Skeletal muscle cell (primary cell): ENCODE measurements at regions not wholly inside any gene's neighbourhood (a gene's known extent, or its start where the extent isn't known, plus 50 kb on each side); places are given as distances from the start of the nearest gene placed in this dataset.
A peak's percentile ranks its signal among the peaks of the same experiment; 100 is the strongest.
"Not testable (repeated sequence)": the region's sequence is repeated elsewhere in the genome, so short reads cannot be mapped to it uniquely, and the experiment has no call there.

ENCODE experiments used
- DNase-seq: peaks from one replicate; pipeline ENCODE4 v3.0.0-alpha.2; 2010; ENCODE audit warnings: low read depth
- H3K4me3 ChIP-seq: 2 replicates; pipeline ENCODE4 v1.5.1; 2011; ENCODE audit warnings: low read depth, mild to moderate bottlenecking, control low read depth, low read length, moderate library complexity

DNA sequence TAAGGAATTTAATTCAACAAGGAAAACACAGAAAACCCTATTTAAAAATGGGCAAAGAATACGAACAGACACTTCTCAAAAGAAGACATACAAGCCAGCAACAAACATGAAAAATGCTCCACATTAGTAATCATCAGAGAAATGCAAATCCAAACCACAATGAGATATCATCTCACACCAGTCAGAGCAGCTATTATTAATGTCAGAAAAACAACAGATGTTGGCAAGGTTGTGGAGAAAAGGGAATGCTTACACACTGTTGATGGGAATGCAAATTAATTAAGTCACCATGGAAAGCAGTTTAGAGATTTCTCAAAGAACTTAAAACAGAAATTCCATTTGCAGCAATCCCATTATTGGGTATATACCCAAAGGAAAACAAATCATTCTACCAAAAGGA lies 55.2 kb downstream of the GCC1 start:
- DNase-seq, result no peak
- no peak overlapping the region for H3K4me3 ChIP-seq

DNA sequence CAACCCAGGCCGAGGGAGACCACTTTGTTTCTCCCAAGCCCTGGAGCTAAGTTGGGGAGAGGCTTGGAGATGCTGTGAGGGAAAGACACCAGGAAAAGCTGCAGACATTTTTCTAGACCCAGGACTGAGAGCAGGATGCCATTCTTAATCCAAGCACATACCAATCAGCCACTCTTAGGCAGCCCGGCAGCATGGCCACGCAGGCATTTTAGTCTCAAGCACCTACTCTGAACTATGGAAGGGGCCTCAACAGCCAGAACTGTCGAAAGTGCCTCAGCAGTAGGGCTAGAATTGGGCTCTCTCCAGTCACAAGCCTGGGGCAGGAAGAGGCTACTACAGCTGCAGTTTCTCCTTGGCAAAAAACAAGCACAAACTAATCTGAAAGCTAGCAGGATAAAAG lies 57.8 kb downstream of the GCC1 start:
- H3K4me3 ChIP-seq, result no peak overlapping the region
- DNase-seq, result no peak

GRCh38 chr7:127525866-127526480 lies 59.4 kb downstream of the GCC1 start:
- H3K4me3 ChIP-seq, result no peak overlapping the region
- DNase-seq, result no peak

GRCh38 chr7:127516320-127516719 lies 69.1 kb downstream of the GCC1 start:
- H3K4me3 ChIP-seq, result no peak overlapping the region
- DNase-seq, result no peak

- DNase-seq, result peak; percentile 10
- H3K4me3 ChIP-seq, result no peak overlapping the region
Measured at GRCh38 chr7:127514499-127514898, 70.9 kb downstream of the GCC1 start.

DNA sequence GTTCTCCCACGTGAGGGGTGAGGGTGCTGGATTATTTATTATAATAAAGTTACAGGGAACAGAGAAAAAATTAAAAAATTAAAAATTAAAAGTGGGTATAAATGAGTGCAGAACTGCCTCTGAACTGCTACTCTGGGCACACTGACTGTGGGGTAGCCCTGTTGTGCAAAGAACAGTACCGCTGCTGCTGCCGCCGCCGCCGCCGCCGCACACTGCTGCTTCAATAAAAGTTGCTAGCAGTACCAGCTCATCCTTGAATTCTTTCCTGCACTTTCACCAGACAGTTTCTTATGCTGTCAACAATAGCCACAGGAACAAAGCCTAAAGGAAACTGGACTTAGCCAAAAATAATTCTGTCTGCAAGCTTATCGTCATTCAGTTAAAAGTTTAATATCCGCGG lies 72.1 kb downstream of the GCC1 start:
- H3K4me3 ChIP-seq, result no peak overlapping the region
- DNase-seq, result no peak

GRCh38 chr7:127512663-127513062 lies 72.7 kb downstream of the GCC1 start:
- no peak for DNase-seq
- H3K4me3 ChIP-seq, result no peak overlapping the region

DNA sequence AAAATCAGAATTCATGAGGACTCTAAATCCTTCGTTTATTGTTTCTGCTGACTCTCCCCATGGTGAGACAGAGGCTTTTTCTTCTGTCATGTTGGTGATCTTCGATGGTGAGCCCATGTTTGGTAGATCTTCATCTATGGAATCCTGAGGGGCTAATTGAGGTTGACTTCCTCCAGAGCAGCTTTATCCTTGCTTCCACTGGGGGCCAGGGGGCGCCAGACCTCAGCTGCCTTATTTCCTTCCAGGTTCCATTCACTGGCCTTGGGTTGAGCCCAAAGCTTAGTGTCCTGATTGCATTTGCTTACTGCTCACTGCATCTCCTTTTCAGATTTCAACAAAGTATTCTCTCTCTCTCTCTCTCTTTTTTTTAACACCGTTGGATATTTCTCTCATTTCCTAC lies 80.7 kb downstream of the GCC1 start:
- DNase-seq, result no peak

GRCh38 chr7:127501817-127502216 lies 83.6 kb downstream of the GCC1 start:
- H3K4me3 ChIP-seq, result no peak overlapping the region
- DNase-seq, result no peak

More for the DNA sequence above, 80.7 kb downstream of the GCC1 start:
- no peak overlapping the region for H3K4me3 ChIP-seq

DNA sequence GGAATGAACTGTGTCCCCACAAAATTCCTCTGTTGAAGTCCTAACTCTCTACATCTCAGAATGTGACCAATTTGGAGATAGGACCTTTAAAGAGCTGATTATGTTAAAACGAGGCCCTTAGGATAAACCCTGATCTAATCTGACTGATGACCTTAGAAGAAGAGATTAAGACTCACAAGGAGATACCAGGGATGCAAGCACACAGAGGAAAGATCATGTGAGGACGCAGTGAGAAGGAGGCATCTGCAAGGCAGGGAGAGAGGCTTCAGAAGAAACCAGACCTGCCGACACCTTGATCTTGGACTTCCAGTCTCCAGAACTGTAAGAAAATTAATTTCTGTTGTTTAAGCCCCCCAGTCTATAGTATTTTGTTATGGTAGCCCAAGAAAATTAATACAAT lies 94.9 kb upstream of the ZNF800 start:
- no peak for DNase-seq
- H3K4me3 ChIP-seq, result no peak overlapping the region

DNA sequence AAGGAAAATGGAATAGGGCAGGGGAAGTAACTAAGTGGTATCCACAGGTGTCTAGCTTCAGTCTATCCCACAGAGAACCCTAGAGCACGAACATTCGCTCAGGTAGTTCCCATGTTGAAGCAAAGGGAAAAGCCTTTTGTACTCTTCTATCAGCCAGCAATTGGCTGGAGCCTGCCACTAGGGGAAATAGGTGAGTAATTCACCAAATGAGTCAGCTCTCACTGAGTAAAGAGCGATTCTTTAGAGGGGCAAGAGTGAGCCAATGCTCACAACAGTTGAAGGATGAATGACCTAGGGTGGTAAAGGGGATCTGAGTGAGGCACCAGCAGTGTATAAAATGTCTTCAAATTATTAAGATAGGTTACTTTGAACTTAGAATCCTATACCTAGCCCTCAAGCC lies 94.1 kb upstream of the ZNF800 start:
- no peak for DNase-seq
- H3K4me3 ChIP-seq, result no peak overlapping the region

DNA sequence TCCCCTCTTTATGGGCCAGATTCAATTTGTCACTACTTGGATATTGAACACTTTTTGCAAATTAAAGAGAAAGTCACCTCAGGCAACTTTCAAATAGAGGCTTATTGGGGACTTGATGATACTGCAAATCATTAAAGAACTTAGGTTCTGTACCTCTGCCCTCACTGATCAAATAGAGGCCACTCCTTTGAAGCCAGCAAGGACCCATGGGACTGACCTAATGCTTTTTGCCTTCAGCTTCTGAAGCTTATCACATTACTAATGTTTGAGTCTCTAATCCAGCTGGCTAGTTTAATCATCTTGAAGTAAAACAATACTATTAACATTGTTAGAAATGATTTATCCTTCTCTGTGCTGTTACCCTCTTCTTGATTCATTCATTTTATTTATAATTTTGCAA lies 93.0 kb upstream of the ZNF800 start:
- no peak for DNase-seq
- H3K4me3 ChIP-seq, result no peak overlapping the region

DNA sequence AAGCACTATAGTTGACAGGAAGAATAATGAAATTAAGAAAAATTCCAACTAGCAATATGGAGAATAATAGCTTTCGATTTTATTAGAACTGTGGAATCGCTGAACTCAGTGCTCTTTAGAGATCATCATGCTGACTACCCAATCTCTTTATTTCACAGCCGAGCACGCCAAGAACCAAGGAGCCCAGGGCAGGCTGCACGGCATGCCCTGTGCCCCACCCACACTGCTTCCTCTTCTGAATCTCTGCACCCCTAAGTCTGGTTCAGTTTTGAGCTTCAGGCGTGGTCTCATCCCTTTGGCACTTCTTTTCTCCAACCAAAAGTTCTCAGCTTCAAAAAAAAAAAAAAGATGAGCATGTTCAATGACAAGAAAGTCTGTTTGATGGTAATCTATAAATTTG lies 92.4 kb upstream of the ZNF800 start:
- DNase-seq, result no peak
- H3K4me3 ChIP-seq, result no peak overlapping the region

DNA sequence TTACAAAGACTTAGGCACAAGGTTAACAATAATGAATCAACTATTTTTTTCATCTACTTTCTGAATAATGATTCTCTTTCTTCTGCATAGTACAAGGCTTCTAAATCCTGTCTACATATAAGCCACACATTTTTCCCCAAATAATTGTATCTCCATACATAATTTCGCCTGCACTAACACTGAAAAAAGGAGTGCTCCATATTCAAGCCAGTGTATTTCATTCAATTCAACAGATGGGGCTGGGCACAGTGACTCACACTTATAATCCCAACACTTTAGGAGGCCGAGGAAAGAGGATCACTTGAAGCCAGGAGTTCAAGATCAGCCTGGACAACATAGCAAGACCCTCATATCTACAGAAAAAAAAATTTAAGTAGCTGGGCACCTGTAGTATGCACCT lies 86.0 kb upstream of the ZNF800 start:
- no peak overlapping the region for H3K4me3 ChIP-seq
- DNase-seq, result no peak

- no peak for DNase-seq
- no peak overlapping the region for H3K4me3 ChIP-seq
Measured at GRCh38 chr7:127478024-127478355, 85.5 kb upstream of the ZNF800 start.

- DNase-seq, result no peak
- H3K4me3 ChIP-seq, result no peak overlapping the region
Measured at GRCh38 chr7:127477295-127478023, 85.0 kb upstream of the ZNF800 start.

DNA sequence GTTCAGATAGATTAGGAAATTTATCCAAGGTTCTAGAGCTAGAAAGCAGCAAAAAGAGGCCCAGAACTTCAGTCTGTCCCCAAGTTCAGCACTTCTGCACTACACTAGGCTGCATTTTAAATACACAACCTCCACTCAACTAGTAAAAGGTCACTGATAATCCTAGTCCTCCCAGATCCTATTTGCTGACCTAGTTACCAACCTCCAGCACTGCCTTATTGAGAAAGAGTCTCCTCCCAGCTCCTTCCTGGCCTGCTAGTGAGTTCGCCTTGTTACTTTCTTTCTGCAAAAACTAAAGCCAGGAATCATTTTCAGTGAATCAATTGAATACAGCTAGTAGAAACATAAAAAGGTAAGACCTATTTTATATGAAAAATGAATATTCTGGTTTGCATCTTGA lies 84.1 kb upstream of the ZNF800 start:
- H3K4me3 ChIP-seq, result no peak overlapping the region
- no peak for DNase-seq

GRCh38 chr7:127474457-127474856 lies 81.9 kb upstream of the ZNF800 start:
- DNase-seq, result no peak

GRCh38 chr7:127473409-127473808 lies 80.9 kb upstream of the ZNF800 start:
- no peak overlapping the region for H3K4me3 ChIP-seq
- DNase-seq, result no peak

More at GRCh38 chr7:127474457-127474856, 81.9 kb upstream of the ZNF800 start:
- no peak overlapping the region for H3K4me3 ChIP-seq

- DNase-seq, result no peak
- H3K4me3 ChIP-seq, result no peak overlapping the region
Measured at GRCh38 chr7:127460077-127460476, 67.6 kb upstream of the ZNF800 start.

GRCh38 chr7:127451258-127451657 lies 58.8 kb upstream of the ZNF800 start:
- DNase-seq, H3K4me3 ChIP-seq: not testable (repeated sequence)
